Neural cell (in vitro differentiated cells): ENCODE measurements at regions not wholly inside any gene's neighbourhood (a gene's known extent, or its start where the extent isn't known, plus 50 kb on each side); places are given as distances from the start of the nearest gene placed in this dataset.

Source experiments
- H2AFZ ChIP-seq: fragments of 200-600, 300-800 bp; sonication (generic), shearing (Covaris generic); 2 replicates; pipeline ENCODE4 v1.6.0; 2014; ENCODE audit warnings: low read depth, mild to moderate bottlenecking, antibody characterized with exemption, low read length, moderate library complexity
- H3F3A ChIP-seq: fragments of 200-600 bp; shearing (Covaris generic); 2 replicates; pipeline ENCODE4 v1.6.1; 2016; ENCODE audit warnings: mild to moderate bottlenecking, moderate library complexity, mixed read lengths, antibody characterized with exemption, low read length; ENCODE audit not compliant: insufficient read depth, poor library complexity, severe bottlenecking
- H3K27ac ChIP-seq: fragments of 200-600, 300-800 bp; sonication (generic), shearing (Covaris generic); 2 replicates; pipeline ENCODE4 v1.5.1; 2014; ENCODE audit warnings: mild to moderate bottlenecking, low read length, moderate library complexity
- H3K27me3 ChIP-seq: fragments of 300-800, 200-600 bp; sonication (generic), shearing (Covaris generic); 2 replicates; pipeline ENCODE4 v1.6.0; 2014; ENCODE audit warnings: mild to moderate bottlenecking, low read depth, low read length, moderate library complexity; ENCODE audit not compliant: insufficient read depth
- H3K36me3 ChIP-seq: fragments of 300-800, 200-600 bp; sonication (generic), shearing (Covaris generic); 2 replicates; pipeline ENCODE4 v1.5.1; 2014; ENCODE audit warnings: mild to moderate bottlenecking, antibody characterized with exemption, low read length, moderate library complexity; ENCODE audit not compliant: insufficient read depth
- H3K4me2 ChIP-seq: fragments of 300-800, 200-600 bp; sonication (generic), shearing (Covaris generic); 2 replicates; pipeline ENCODE4 v1.6.0; 2014; ENCODE audit warnings: mild to moderate bottlenecking, low read length
- H3K4me3 ChIP-seq: fragments of 300-800, 200-600 bp; sonication (generic), shearing (Covaris generic); 2 replicates; pipeline ENCODE4 v1.5.1; 2014; ENCODE audit warnings: mild to moderate bottlenecking, low read length, moderate library complexity
- H3K79me2 ChIP-seq: fragments of 200-600 bp; shearing (Covaris generic); replicated peaks from 2 replicates; pipeline ENCODE4 v1.6.0; 2014; ENCODE audit warnings: mild to moderate bottlenecking, low read length, moderate library complexity; ENCODE audit not compliant: insufficient read depth
- H3K9ac ChIP-seq: fragments of 300-800, 200-600 bp; sonication (generic), shearing (Covaris generic); 2 replicates; pipeline ENCODE4 v1.6.1; 2016; ENCODE audit warnings: mild to moderate bottlenecking, low read length, mixed read lengths
- H3K9me2 ChIP-seq: fragments of 200-600 bp; shearing (Covaris generic); 2 replicates; pipeline ENCODE4 v1.6.1; 2016; ENCODE audit warnings: mild to moderate bottlenecking, low read length, mixed read lengths; ENCODE audit not compliant: insufficient read depth
- H3K9me3 ChIP-seq: fragments of 200-600, 300-800 bp; sonication (generic), shearing (Covaris generic); 2 replicates; pipeline ENCODE4 v1.6.1; 2016; ENCODE audit warnings: mild to moderate bottlenecking, mixed run types, low read length, moderate library complexity, mixed read lengths
- H4K20me1 ChIP-seq: fragments of 200-600 bp; shearing (Covaris generic); 2 replicates; pipeline ENCODE4 v1.6.1; 2016; ENCODE audit warnings: mild to moderate bottlenecking, mixed run types; ENCODE audit not compliant: insufficient read depth
- EP300 ChIP-seq: fragments of 450-650 bp; conservative IDR thresholded peaks from 2 replicates; pipeline ENCODE4 v1.6.1; 2014; ENCODE audit warnings: antibody characterized with exemption, mild to moderate bottlenecking, moderate library complexity; ENCODE audit not compliant: poor library complexity, severe bottlenecking
- EZH2 ChIP-seq: fragments of 200-600, 300-800 bp; shearing (Covaris generic), sonication (generic); IDR thresholded peaks from 2 replicates; pipeline ENCODE4 v1.6.1; 2014; ENCODE audit warnings: antibody characterized with exemption, low read length, borderline replicate concordance, mild to moderate bottlenecking; ENCODE audit not compliant: insufficient read depth, poor library complexity, severe bottlenecking
- MXI1 ChIP-seq: fragments of 450-650 bp; conservative IDR thresholded peaks from 2 replicates; pipeline ENCODE4 v1.6.1; 2014; ENCODE audit warnings: antibody characterized with exemption, mild to moderate bottlenecking; ENCODE audit not compliant: poor library complexity, severe bottlenecking
- POLR2AphosphoS5 ChIP-seq: IDR thresholded peaks from 2 replicates; pipeline ENCODE4 v1.6.1; 2012
- RAD21 ChIP-seq: fragments of 450-650 bp; conservative IDR thresholded peaks from 2 replicates; pipeline ENCODE4 v1.6.1; 2014; ENCODE audit warnings: antibody characterized with exemption, mild to moderate bottlenecking, moderate library complexity
- REST ChIP-seq: IDR thresholded peaks from 2 replicates; pipeline ENCODE4 v1.6.1; 2012; ENCODE audit warnings: borderline replicate concordance
- SMC3 ChIP-seq: fragments of 450-650 bp; conservative IDR thresholded peaks from 2 replicates; pipeline ENCODE4 v1.6.1; 2014; ENCODE audit warnings: antibody characterized with exemption, mild to moderate bottlenecking, moderate library complexity; ENCODE audit not compliant: poor library complexity
- TAF1 ChIP-seq: IDR thresholded peaks from 2 replicates; pipeline ENCODE4 v1.6.1; 2012; ENCODE audit warnings: low read depth
- TF ChIP-seq, protein P1 (sequence below): fragments of 450-650 bp; IDR thresholded peaks from 2 replicates; pipeline ENCODE4 v1.5.1; 2014; ENCODE audit warnings: antibody characterized with exemption, mild to moderate bottlenecking, moderate library complexity; ENCODE audit not compliant: poor library complexity, severe bottlenecking

DNA sequence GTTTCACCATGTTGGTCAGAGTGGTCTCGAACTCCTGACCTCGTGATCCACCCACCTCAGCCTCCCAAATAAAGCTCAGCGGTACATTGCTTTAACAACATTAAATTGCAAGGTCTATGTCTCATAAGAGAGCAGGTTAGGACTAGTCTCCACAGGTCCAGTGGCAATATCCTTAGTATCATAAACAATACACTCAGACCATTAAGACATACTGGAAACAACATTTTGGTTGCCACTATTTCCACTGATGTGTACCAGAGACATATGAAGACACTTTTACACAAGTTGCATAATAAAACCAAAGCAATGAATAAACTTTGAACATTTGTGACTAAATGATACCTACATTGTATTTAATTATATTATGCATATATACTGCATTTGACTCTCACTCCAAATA, 1130.0 kb downstream of the TSN start:
- H3K79me2 ChIP-seq, result no peaks in the 10 kb centered on the region
- no peaks in the 10 kb centered on the region for H3K9me3 ChIP-seq
- no peak overlapping the region for H3K9ac ChIP-seq
- H4K20me1 ChIP-seq, result no peaks in the 10 kb centered on the region
- H3K27ac ChIP-seq, result no peak overlapping the region
- H3K9me2 ChIP-seq, result no peaks in the 10 kb centered on the region
- TF ChIP-seq MXI1, result no peak
- no peak for TF ChIP-seq POLR2AphosphoS5
- TF ChIP-seq TAF1, result no peak
- no peak for TF ChIP-seq EZH2
- TF ChIP-seq REST, result no peak
- TF ChIP-seq, protein P1, sequence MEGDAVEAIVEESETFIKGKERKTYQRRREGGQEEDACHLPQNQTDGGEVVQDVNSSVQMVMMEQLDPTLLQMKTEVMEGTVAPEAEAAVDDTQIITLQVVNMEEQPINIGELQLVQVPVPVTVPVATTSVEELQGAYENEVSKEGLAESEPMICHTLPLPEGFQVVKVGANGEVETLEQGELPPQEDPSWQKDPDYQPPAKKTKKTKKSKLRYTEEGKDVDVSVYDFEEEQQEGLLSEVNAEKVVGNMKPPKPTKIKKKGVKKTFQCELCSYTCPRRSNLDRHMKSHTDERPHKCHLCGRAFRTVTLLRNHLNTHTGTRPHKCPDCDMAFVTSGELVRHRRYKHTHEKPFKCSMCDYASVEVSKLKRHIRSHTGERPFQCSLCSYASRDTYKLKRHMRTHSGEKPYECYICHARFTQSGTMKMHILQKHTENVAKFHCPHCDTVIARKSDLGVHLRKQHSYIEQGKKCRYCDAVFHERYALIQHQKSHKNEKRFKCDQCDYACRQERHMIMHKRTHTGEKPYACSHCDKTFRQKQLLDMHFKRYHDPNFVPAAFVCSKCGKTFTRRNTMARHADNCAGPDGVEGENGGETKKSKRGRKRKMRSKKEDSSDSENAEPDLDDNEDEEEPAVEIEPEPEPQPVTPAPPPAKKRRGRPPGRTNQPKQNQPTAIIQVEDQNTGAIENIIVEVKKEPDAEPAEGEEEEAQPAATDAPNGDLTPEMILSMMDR, result no peak
- TF ChIP-seq RAD21, result no peak
- no peak overlapping the region for H3K4me3 ChIP-seq
- no peaks in the 10 kb centered on the region for H3K36me3 ChIP-seq
- H2AFZ ChIP-seq, result no peak overlapping the region
- no peaks in the 10 kb centered on the region for H3F3A ChIP-seq
- H3K27me3 ChIP-seq, result no peaks in the 10 kb centered on the region
- no peak overlapping the region for H3K4me2 ChIP-seq

DNA sequence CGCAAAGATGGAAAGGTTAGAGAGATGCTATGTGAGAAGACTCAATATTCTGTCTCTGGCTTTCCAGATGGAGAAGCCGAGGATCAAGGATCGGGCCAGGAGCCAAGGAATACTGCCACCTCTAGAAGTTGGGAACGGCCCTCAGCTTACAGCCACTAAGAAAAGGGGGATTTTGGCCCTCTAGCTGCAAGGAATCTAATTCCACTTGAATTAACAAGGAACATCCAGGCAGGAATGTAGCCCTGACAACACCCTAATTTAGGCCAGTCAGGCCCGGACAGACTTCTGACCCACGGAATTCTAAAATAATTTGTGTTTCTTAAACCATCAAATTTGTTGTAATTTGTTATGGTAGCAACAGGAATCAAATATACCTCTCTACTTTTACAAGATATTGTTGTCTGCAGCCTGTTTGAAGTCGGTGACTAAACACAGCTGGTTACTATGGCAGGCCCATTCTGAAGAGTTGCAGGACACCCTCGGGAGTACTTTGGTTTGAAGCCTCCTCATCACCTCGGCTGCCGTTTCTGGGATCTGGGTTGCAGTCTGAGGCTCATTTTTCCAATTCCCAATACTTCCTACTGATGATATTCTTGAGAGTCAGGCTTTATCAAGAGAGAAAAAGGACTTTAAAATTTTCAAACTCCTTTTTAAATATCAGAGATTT, 1131.2 kb downstream of the TSN start:
- H3K27ac ChIP-seq, result no peak overlapping the region
- no peak overlapping the region for H3K9ac ChIP-seq
- H3K79me2 ChIP-seq, result no peaks in the 10 kb centered on the region
- no peaks in the 10 kb centered on the region for H4K20me1 ChIP-seq
- no peak overlapping the region for H2AFZ ChIP-seq
- TF ChIP-seq POLR2AphosphoS5 (no peak), EZH2 (no peak), EP300 (no peak), SMC3 (no peak), TAF1 (no peak), REST (no peak), MXI1 (no peak), RAD21 (no peak)
- TF ChIP-seq, protein P1, result no peak
- H3F3A ChIP-seq, result no peaks in the 10 kb centered on the region
- H3K4me2 ChIP-seq, result no peak overlapping the region
- H3K9me3 ChIP-seq, result no peaks in the 10 kb centered on the region
- H3K9me2 ChIP-seq, result no peaks in the 10 kb centered on the region
- no peak overlapping the region for H3K4me3 ChIP-seq
- no peaks in the 10 kb centered on the region for H3K27me3 ChIP-seq
- no peaks in the 10 kb centered on the region for H3K36me3 ChIP-seq
